ENCODE measurements at regions not wholly inside any gene's neighbourhood (a gene's known extent, or its start where the extent isn't known, plus 50 kb on each side); places are given as distances from the start of the nearest gene placed in this dataset.

GRCh38 chr2:11102466-11102865 is 52.8 kb upstream of the SLC66A3 start:
- 78 to 81% methylated on average over 11 of the region's 11 CpGs for WGBS, 2 donors
- intact Hi-C loops (cut with DNase I; ENCODE audit: low total_unique reads): no loop called here

GRCh38 chr2:11102956-11103860 is 52.1 kb upstream of the SLC66A3 start:
- TF ChIP-seq POLR2A (IDR thresholded peaks at IDR 0.05): no peak
- no peak for TF ChIP-seq CTCF (IDR thresholded peaks at IDR 0.05)
- peak in 1 of 2 donors; percentile 54 for DNase-seq (ENCODE audit: low spot score in 2 of 2)
- H3K4me3 ChIP-seq (ENCODE audit: low read depth, poor library complexity, severe bottlenecking): no peak overlapping the region
- 76 to 81% methylated on average over 20 of the region's 25 CpGs for WGBS, 2 donors
- intact Hi-C loops (cut with DNase I; ENCODE audit: low total_unique reads): no loop called here

More at GRCh38 chr2:11102466-11102865, 52.8 kb upstream of the SLC66A3 start:
- peak in 1 of 2 donors; percentile 31 for DNase-seq (ENCODE audit: low spot score in 2 of 2)
- TF ChIP-seq POLR2A (IDR thresholded peaks at IDR 0.05) (no peak), CTCF (IDR thresholded peaks at IDR 0.05) (no peak)
- H3K4me3 ChIP-seq (ENCODE audit: low read depth, poor library complexity, severe bottlenecking): no peak overlapping the region

- no peak overlapping the region for H3K4me3 ChIP-seq (ENCODE audit: low read depth, poor library complexity, severe bottlenecking)
- TF ChIP-seq POLR2A (IDR thresholded peaks at IDR 0.05): no peak
- TF ChIP-seq CTCF (IDR thresholded peaks at IDR 0.05): no peak
- intact Hi-C loops (cut with DNase I; ENCODE audit: low total_unique reads): no loop called here
- DNase-seq (ENCODE audit: low spot score in 2 of 2): peak in 1 of 2 donors; percentile 70
- WGBS, 2 donors: 80% methylated on average over 18 of the region's 18 CpGs
Measured at GRCh38 chr2:11103984-11104793, 51.1 kb upstream of the SLC66A3 start.

- TF ChIP-seq POLR2A (IDR thresholded peaks at IDR 0.05): no peak
- no peak for TF ChIP-seq CTCF (IDR thresholded peaks at IDR 0.05)
- peak in 1 of 2 donors; percentile 74 for DNase-seq (ENCODE audit: low spot score in 2 of 2)
- no peak overlapping the region for H3K4me3 ChIP-seq (ENCODE audit: low read depth, poor library complexity, severe bottlenecking)
- 86 to 91% methylated on average over 29 to 34 of the region's 34 CpGs for whole genome bisulfite sequencing, 2 donors
- intact Hi-C loops (cut with DNase I; ENCODE audit: low total_unique reads): no loop called here
Measured at GRCh38 chr2:11104794-11105660, 50.2 kb upstream of the SLC66A3 start.
